ENCODE measurements at regions not wholly inside any gene's neighbourhood (a gene's known extent, or its start where the extent isn't known, plus 50 kb on each side); places are given as distances from the start of the nearest gene placed in this dataset.

DNA sequence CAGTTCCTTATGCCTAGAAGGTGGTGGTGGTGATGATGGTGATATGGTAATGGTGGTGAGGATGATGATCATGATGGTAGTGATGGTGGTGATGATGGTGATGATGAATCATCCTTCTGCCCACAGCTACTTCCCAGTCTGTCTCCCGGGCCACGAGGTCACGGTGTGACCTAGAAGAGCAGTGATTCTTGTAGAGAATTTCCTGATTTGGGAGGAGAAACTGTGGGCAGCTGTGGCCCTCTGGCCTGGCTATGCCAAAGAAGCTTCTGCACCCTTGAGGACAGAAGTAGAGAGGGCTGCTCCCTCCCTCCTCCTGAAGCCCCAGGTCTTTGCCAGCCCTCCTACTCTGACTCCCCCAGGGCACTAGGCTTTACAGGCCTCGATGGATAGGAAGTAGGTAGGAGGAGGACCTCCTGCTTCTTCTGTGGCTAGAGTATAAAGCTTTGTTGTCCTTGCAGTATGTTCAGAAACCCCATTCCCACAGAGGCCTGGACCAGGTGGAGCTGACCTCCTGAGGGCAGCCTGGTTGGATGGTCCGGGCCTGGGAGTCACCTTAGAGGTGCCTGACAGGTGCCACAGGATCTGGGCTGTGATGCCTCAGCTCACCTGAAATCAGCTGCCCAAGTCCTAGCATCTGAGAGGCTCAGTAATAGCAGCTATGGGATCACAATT lies 57.9 kb upstream of the EPAS1 start:
- DNase-seq (ENCODE audit: low read depth in 2 of 2): no peak

DNA sequence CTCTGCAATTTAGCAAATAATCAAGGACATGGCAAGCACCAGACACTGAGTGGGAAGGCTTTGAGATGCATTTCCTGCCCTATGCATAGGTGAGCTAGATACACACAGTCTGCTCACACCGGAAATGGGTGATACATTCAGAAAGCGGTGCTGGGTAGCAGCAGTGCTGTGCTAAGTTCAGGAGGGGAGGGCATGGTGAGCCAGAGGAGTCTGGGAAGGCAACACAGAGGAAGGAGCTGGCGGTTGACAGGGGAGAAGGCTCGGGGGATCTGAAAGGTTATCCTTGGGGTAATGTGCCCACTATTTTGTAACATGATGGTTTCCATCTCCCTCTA lies 57.4 kb upstream of the EPAS1 start:
- DNase-seq (ENCODE audit: low read depth in 2 of 2): peak in 1 of 2 donors; percentile 35

GRCh38 chr2:46241344-46241743 lies 55.9 kb upstream of the EPAS1 start:
- no peak for DNase-seq (ENCODE audit: low read depth in 2 of 2)

GRCh38 chr2:46245869-46246268 lies 51.3 kb upstream of the EPAS1 start:
- DNase-seq (ENCODE audit: low read depth in 2 of 2): no peak

- no peak for DNase-seq (ENCODE audit: low read depth in 2 of 2)
Observed at GRCh38 chr2:46246790-46247189, 50.4 kb upstream of the EPAS1 start.

Measured in activated CD8-positive, alpha-beta memory T cell treated with anti-CD3 and anti-CD28 coated beads for 4 hours (primary cell).